Esophagus squamous epithelium (tissue), 4 donors: ENCODE measurements at regions not wholly inside any gene's neighbourhood (a gene's known extent, or its start where the extent isn't known, plus 50 kb on each side); places are given as distances from the start of the nearest gene placed in this dataset.

Experiments used
- CTCF ChIP-seq, 6 experiments: fragments of 450-650 bp in 4 of 6; fragments of 200-600 bp in 2 of 6; sonication (generic) in 2 of 6; IDR thresholded peaks; one replicate each; pipeline ENCODE4 v1.5.1; 2016 to 2019; ENCODE audit warnings: antibody characterized with exemption in 6 of 6, mild to moderate bottlenecking in 4 of 6, moderate library complexity in 4 of 6
- POLR2A ChIP-seq, 4 donors: fragments of 450-650 bp; IDR thresholded peaks; one replicate each; pipeline ENCODE4 v1.6.1; 2017; ENCODE audit warnings: antibody characterized with exemption in 4 of 4, mild to moderate bottlenecking in 4 of 4, moderate library complexity in 3 of 4

- no peak for TF ChIP-seq CTCF (IDR thresholded peaks at IDR 0.05)
- no peak for TF ChIP-seq POLR2A (IDR thresholded peaks at IDR 0.05)
Measured at GRCh38 chr12:115519887-115520286, 757.6 kb downstream of the MED13L start.
